ENCODE measurements at regions not wholly inside any gene's neighbourhood (a gene's known extent, or its start where the extent isn't known, plus 50 kb on each side); places are given as distances from the start of the nearest gene placed in this dataset.
"Not testable (repeated sequence)": the region's sequence is repeated elsewhere in the genome, so short reads cannot be mapped to it uniquely, and the experiment has no call there.

DNA sequence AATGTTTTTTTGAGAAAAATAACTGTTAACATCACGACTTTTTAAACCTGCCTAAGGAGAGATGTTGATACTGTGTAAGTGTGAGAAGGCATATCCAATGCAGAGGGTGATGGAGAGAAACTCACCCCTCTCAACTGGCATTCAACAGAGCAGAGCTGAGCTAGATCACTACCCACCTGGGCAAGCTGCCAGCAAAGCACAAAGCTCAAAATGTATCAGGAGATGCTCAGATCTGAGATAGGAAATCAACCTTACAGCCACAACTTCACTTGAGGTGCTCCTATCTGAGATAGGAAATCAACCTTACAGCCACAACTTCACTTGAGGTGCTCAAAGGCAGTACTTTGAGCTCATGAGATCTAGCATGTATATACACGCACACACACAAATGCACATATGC, 151.5 kb upstream of the PDE1C start:
- DNase-seq, result no peak

DNA sequence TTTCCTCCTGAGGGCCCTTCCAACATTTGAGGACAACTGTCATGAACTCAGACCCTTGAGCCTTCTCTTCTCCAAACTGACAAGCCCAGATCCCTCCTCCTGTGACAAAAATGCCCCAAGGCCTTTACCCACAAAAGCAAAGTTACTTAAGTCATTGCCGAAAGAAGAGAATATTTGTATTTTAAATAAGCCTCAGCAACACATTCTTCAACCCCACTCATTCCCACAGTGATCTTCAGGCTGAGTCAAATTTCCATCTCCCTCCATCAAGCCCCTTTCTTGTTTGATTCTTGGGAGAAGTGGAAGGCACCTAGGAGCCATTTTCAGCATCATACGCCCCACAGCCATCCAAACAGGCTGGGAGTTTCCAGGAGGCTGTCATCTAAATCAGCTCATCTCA, 150.8 kb upstream of the PDE1C start:
- no peak for DNase-seq

DNA sequence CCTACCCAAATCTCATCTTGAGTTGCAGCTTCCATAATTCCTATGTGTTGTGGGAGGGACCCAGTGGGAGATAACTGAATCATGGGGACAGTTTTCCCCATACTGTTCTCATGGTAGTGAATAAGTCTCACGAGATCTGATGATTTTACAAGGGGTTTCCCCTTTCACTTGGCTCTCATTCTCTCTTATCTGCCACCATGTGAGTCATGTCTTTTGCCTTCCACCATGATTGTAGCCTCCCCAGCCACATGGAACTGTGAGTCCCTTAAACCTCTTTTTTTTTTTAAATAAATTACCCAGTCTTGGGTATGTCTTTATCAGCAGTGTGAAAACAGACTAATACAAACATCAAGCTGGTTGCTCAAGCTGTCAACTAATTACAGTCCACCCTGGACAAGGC, 149.6 kb upstream of the PDE1C start:
- DNase-seq, result not testable (repeated sequence)

DNA sequence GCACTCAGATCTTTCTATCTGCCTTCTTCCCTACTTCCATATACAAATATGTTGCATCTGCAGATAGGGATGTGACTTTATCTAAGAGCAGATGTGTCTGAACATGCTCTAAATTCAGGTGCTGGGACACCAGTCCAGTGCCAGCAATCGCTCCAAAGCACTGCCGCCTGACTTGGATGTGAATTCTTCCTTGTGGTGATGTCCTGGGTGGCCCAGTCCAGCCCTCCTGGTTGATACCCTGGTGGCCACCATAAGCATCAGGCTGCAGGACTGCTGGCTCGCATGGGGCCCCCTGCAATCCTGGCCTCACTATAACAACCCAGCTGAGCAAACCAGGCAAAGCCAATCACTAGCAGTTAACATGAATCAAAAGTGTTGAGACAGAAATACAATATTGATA, 149.2 kb upstream of the PDE1C start:
- no peak for DNase-seq

DNA sequence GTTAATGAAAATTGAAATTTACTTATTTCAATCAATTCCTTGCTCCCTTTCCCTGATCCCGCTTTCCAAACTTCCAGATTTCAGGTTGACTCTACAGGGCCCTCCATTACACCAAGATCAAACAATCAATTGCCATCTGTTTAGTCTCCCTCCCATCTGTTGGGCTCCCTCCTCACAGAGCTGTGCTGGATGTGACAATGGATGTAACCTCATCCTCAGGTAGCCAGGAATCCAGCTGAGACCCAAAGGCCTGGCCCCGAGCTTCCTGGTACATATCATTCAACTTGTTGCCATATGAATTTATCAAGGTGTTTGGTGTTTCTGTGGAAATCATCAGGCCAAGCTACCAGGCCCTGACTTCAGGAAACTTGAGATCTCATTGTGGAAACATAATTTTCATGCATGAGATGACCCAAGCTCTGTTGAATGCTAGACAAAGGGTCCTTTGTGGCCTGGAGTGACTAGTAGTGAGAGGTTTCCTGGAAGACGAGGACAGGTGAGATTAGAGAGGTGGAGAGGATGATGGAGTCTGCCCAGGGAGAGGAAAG, 148.6 kb upstream of the PDE1C start:
- DNase-seq, result no peak

DNA sequence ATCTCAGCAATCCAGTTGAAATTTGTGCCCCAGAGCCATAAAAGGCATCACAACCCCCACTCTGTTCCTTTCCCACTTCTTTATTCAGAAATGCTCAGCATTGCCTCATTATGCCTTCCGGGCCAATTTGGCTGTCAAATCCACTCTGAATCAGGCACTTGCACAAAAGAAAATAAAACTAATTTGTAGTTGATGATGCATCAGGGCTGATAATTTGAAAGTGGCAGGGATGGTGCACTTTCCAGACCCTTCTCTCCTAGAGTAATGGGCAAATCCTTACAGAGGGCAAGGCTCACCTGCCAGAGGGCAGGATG, 147.9 kb upstream of the PDE1C start:
- DNase-seq, result no peak

DNA sequence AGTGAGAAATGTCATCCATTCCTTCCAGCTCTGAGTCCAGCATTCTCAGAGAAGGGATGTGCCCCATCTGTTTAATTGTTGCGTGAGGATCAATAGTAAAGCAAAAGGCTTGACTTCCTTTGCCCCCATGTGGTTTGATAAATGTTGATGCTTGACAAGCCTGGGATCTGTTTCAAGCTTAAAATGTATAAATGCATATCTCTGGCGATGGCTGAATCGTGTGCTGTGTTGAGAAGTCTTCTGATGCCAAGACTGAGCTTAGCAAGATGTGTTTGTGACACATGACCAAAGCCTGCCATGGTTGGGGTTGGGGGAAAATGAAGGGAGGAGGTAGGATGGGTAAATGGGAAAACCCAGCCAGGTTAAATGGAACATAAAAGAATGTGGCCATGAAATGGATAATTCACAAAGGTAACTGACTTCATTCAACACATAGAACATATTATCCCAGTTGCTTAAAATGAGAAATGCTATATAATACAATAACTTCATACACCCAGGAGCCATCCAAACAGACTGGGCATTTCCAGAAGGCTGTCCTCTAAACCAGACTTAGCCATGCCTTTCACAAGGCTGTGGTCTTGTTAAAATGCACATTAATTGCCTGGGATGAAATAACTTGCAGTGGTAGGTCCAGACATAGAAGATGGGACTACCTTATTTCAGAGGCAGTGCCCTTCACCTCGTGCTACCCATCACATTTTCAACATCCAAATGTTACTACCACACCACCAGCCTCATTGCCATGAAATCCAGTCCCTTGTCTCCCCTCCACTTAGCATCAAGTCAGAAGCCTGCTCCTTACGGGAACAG, 147.3 kb upstream of the PDE1C start:
- DNase-seq, result no peak

DNA sequence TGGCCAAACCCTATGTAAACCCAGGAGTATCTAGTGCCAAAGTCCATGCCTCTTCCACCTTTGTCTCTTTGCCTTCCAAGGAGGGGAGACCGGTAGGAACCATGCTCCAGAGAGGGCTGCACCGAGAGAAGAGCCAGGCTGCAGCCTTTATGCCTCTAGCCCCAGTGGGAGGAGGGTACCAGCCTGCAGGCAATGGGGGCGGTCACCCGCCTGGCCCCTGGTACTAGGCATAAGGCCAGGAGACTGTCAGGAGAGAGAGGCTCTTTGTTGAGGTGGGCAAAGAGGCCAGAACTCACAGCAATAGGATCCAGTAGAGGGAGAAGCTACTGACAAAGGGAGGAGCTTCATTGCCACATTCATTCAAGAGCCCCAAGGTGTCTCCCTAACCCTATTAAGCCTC, 146.6 kb upstream of the PDE1C start:
- no peak for DNase-seq

DNA sequence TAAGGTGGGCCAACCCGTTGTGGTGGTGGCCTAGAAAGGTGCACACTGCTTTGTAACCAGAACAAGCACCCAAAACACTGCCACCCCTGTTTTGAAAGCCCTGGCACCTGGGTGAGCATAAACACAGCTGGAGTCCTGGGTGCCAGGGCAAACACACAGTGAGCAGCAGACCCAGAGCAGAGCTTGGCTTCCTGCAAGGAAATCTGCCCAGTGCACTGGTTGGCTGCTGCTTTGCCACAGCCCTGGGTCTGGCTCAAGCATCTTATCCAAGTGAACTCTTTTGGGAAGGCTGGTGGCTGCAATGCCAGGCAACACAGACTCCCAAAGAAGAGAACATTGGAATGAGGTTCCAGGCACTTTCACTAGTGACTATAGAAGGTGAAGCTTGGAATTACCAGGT, 145.5 kb upstream of the PDE1C start:
- DNase-seq, result no peak

DNA sequence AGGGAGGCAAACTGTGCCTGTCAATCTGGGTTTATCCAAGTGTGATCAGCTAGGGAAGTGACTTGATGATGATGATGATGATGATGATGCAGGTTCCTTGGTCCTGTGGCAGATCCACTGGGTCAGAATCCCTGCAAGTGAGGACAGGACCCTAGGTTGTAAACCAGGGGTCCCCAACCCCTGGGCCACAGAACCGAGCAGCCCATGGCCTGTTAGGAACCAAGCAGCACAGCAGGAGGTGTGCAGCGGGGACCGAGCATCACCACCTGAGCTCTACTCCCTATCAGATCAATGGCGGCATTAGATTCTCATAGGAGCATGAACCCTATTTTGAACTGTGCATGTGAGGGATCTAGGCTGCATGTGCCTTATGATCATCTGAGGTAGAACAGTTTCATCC, 144.7 kb upstream of the PDE1C start:
- no peak for DNase-seq

DNA sequence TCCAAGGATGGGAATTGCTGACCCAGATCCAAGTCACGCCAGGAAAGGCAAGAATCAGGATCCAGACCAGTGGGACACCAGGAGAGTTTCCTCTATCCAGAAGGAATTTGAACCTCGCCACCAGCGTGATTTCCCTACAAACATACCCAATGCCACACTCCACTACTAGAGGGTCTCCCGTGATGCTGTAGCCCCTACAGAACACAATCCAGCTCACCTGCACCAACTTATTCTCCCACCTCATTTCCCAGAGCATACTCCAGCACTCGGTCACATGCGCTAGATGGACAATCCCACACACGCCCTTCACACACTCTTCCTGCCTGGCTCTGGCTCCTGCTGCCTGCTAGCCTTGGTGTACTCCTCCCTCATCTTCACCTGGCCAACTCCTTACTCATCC, 142.1 kb upstream of the PDE1C start:
- no peak for DNase-seq

DNA sequence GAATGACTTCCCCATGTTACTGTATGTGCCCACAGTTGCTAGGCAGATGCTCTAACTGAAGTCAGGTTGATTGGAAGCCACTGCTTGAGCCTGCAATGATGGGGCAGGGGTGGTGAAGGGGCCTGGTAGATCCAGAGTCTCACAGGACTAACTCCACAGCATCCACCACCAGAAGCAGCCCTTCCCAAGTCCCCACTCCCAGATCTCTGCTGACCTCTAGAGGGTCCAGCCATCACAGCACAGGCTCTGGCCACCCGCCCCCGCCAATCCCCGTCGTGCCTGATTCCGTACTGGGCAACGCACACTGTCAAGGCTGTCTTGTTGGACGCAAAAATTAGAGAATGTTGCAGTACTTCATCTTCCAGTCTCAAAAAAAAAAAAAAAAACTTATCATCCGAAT, 136.8 kb upstream of the PDE1C start:
- no peak for DNase-seq

DNA sequence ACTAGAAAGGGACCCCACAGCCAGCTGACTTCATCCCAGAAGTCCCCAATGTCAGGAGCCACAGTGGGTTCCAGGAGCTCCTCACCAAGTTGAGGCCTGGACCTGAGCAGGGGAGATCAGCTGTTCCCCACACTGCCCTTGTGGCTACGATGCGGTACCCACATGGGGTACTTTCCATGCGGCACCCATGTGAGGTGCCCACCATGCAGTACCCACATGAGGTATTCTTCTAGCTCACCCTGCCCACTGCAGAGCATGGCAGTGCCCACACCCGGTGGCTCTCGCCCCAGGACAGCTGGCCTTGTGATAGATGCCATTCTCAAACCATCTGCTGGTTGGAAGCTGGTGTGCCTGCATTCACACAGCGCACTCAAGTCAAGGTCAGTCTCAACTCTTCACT, 136.3 kb upstream of the PDE1C start:
- DNase-seq, result no peak

DNA sequence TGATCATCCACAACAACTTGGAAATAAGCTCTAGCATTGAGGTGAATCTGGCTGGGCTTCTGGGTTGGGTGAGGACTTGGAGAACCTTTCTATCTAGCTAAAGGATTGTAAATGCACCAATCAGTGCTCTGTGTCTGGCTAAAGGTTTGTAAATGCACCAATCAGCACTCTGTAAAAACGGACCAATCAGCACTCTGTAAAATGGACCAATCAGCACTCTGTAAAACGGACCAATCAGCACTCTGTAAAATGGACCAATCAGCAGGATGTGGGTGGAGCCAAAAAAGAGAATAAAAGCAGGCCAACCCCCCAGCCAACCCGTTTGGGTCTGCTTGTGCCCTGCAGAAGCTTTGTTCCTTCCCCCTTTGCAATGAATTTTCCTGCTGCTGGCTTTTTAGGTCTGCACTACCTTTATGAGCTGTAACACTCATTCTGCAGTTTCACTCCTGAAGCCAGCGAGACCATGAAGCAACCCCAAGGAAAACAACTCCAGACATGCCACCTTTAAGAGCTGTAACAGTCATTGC, 135.2 kb upstream of the PDE1C start:
- DNase-seq, result not testable (repeated sequence)

DNA sequence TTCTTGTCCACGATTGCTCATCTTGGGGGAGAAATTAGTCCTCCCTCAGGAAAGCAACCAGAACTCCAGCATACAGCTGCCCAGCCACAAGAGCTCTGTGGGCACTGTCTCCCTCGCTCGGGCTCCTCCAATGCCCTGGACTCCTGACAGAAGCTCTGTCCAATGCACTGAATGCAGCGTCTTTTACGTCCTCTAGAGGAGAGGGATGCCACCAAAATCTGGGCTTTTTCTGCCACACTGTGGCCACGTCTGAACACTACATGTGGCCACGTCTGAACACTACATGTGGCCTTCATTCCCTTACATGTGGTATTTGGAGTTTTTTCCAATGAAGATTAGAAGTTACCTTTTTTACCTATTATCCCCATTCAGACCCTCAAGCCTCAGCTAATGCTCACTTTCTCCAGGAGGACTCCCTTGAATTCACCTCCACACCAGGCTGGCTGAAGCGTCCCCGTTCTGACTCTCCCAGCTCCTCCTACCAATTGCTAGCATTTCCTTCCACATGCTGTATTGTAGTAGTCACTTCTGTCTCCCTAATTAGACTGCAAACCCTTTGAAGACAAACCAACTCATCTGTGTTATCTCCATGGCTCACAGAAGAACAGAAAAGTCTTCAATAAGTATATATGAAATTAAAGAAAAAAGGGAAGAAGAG, 134.3 kb upstream of the PDE1C start:
- peak; percentile 64 for DNase-seq

DNA sequence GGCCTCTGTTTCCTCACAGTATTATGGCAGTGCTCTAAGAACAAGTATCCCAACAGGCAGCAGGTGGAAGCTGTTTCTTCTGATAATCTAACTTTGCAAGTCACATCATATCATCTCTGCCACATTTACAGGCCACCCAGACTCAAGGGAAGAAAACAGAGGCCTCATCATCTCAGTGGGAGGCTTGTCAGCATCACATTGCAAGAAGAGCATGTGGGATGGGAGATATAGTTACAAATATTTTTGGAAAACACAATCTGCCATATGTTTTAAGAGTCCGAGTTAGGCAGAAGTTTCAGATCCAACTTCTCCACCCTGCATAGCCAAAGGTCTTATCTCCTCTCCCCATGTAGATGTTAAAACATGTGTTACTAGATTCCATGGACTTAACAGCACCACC, 130.4 kb upstream of the PDE1C start:
- no peak for DNase-seq

DNA sequence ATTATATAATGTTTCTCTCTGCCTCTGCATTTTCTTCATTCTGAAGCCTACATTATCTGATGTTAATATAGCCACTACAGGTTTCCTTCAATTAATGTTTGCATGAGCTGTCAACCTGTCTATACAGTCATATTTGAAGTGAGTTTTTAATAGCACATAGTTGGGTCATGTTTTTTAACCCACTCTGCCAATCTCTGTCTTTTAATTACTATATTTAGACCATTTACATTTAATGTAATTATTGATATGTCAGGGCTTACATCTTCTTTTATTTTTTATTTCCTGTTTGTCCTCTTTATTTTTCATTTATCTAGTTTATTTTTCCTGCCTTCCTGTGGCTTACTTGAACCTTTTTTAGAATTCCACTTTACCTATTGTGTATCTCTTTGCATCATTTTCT, 124.3 kb upstream of the PDE1C start:
- DNase-seq, result no peak

DNA sequence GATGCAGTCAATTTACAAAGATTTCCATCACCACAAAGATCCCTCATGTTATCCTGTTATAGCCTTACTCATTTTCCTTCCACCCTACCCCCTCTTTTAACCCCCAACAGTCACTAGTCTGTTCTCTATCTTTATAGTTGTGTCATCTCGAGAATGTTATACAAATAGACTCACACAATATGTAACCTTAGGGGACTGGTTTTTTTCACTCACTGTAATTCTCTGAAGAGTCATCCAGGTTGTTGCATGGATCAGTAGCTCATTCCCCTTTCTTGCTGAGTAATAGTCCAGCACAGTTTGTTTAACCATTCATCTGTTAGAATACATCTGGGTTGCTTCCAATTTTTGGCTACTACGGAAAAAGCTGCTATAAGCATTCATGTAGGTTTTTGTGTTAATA, 121.1 kb upstream of the PDE1C start:
- DNase-seq, result no peak

DNA sequence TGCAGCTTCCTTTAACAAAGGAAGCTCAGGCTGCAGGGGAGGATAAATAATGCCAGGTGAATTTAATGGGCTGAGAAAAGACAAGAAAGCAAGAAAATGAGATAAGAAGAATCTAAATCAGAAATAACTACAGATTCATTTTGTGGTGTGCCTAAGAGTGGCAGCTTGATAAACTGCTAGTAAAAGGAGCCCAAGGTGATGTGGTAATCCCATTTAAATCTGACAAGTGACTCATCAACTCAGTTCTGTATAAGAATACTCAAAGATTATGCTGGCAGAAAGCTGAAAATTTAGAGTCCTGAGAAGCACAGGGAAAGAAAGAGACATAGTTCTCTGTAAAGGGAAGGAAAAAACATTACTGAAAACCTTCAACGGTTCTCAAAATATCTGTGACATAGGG, 109.4 kb upstream of the PDE1C start:
- DNase-seq, result no peak

DNA sequence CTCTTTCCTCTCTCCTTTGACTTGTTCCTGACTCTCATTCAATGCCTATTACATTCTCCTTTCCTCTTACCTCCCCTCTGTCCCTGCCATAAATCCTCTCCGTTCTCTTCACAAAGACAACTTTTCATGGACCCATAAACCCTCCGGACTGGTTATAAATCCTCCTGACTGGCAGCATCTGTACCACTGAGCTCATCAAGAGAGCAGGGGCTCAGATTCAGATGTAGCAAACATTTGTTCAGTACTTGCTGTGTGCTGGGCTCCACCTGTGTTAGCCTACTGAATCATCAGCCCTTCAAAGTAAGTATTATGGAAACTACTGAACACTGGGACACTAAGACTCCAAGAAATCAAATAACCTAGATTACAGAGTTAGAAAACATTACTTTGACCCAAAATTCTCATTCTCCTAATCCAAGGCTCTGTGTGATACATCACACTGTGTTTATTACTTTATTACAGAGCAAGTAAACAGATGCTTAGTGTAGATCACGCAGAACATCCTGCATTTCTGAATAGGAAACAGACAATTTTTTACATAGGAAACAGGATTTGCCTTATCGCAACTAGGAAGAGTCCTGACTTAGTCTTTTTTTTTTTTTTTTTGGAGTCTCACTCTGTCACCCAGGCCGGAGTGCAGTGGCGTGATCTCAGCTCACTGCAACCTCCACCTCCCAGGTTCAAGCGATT, 108.6 kb upstream of the PDE1C start:
- no peak for DNase-seq

DNA sequence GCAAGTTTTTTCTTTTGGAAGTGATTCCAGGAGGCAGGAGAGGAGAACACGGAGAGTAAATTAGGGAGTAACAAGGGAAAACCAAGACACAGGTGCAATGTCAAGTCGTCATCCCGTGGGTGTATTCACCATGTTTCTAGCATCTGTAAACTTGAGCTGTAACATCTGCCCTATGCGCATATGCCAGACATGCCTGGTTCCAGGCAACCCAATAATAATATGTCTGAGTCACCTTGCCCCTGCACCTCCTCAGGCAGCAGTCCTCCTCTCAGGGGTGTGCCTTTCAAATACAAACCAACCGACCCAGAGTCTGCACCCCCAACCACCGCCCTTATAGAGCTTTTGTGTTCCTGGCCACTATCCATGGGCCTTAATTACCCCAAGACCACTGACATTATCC, 107.0 kb upstream of the PDE1C start:
- no peak for DNase-seq

DNA sequence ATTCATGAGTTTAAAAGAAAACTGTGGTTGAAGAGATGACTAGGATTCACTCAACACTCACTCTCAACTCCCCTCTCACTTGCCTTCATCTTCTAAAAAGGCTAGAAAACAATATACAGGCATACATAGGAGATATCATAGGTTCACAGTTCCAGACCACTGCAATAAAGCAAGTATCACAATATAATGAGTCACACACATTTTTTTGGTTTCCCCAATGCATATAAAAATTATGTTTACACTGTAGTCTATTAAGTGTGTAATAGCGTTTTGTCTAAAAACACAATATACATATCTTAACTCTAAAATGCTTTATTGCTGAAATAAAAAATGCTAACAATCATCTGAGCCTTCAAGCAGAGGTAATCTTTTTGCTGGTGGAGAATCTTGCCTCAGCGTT, 104.9 kb upstream of the PDE1C start:
- DNase-seq, result no peak

DNA sequence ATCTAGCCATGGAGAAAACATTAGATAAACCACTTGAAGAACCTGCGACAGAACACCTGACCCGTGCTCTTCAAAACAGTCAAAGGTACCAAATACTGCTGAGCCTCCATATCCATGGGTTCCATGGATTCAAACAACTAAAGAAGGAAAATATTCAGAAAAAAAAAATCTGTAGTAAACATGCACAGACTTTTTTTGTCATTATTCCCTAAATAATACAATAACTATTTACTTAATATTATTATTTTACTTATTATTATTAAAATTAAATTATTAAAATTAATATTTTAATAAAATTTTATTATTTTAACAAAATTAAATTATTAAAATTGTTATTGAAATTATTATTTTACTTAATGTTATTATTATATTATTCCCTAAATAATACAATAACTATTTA, 101.0 kb upstream of the PDE1C start:
- DNase-seq, result no peak

DNA sequence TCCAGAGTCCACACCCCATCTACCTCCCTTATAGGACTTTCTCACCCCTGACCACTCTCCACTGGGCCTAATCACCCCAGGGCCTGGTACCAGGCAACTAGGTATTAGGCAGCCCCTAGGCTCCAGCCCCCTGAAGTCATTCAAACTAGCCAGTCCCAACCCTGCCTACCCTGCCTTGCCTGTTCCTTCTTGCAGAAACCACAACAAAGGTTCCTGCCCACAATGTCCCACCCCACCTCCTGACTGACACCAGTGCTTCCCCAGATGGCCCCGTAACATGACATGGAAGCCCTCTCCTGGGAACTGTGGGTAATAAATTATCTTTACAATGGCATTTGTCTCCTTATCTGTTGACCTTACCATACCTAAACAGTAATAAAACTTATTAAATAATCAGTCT, 100.6 kb upstream of the PDE1C start:
- no peak for DNase-seq
